Fibroblast of lung (primary cell): ENCODE measurements at regions not wholly inside any gene's neighbourhood (a gene's known extent, or its start where the extent isn't known, plus 50 kb on each side); places are given as distances from the start of the nearest gene placed in this dataset.

Source experiments
- DNase-seq, 2 donors: peaks; one replicate each; pipeline versions ENCODE4 v3.0.0 to v3.0.0-alpha.2; 2010; ENCODE audit warnings: low read depth in 2 of 2
- H2AFZ ChIP-seq: 2 replicates; pipeline ENCODE4 v1.5.1; 2012; ENCODE audit warnings: low read length, control low read depth, inconsistent platforms
- H3K27ac ChIP-seq: 2 replicates; pipeline ENCODE4 v1.5.1; 2011; ENCODE audit warnings: low read length, control low read depth; ENCODE audit not compliant: insufficient read depth
- H3K27me3 ChIP-seq: 2 replicates; pipeline ENCODE4 v1.5.1; 2011; ENCODE audit warnings: mild to moderate bottlenecking, low read length; ENCODE audit not compliant: control insufficient read depth, insufficient read depth
- H3K36me3 ChIP-seq: 2 replicates; pipeline ENCODE4 v1.5.1; 2011; ENCODE audit warnings: low read length; ENCODE audit not compliant: control insufficient read depth, insufficient read depth
- H3K4me1 ChIP-seq: 2 replicates; pipeline ENCODE4 v1.5.1; 2011; ENCODE audit warnings: low read length; ENCODE audit not compliant: control insufficient read depth, insufficient read depth; ENCODE audit errors: extremely low read depth
- H3K4me2 ChIP-seq: 2 replicates; pipeline ENCODE4 v1.5.1; 2011; ENCODE audit warnings: low read length, control low read depth; ENCODE audit not compliant: insufficient read depth; ENCODE audit errors: extremely low read depth
- H3K4me3 ChIP-seq, 4 experiments: fragments of 200-600 bp in 1 of 4; sonication (generic) in 1 of 4; replicated peaks in 1 of 4; 2 replicates each; pipeline ENCODE4 v1.5.1; 2011 to 2016; ENCODE audit warnings: low read length in 4 of 4, low read depth in 3 of 4, mild to moderate bottlenecking in 3 of 4, control low read depth in 2 of 4, inconsistent platforms in 1 of 4, mixed read lengths in 1 of 4; ENCODE audit not compliant: insufficient read depth in 1 of 4; ENCODE audit errors: control extremely low read depth in 1 of 4
- H3K79me2 ChIP-seq: 2 replicates; pipeline ENCODE4 v1.5.1; 2012; ENCODE audit warnings: mild to moderate bottlenecking, low read length, inconsistent platforms; ENCODE audit not compliant: control insufficient read depth, insufficient read depth
- H3K9ac ChIP-seq: 2 replicates; pipeline ENCODE4 v1.5.1; 2011; ENCODE audit warnings: mild to moderate bottlenecking, low read length, control low read depth; ENCODE audit not compliant: insufficient read depth
- H3K9me3 ChIP-seq: 2 replicates; pipeline ENCODE4 v1.5.1; 2012; ENCODE audit warnings: low read depth, low read length; ENCODE audit not compliant: control insufficient read depth, insufficient read depth
- H4K20me1 ChIP-seq: 2 replicates; pipeline ENCODE4 v1.5.1; 2011; ENCODE audit warnings: low read length; ENCODE audit not compliant: control insufficient read depth, insufficient read depth; ENCODE audit errors: extremely low read depth
- CTCF ChIP-seq, 2 donors: IDR thresholded peaks in 1 of 2; conservative IDR thresholded peaks in 1 of 2; 1 replicate in 1 of 2; 2 replicates in 1 of 2; pipeline ENCODE4 v1.5.1; 2011 to 2012; ENCODE audit warnings: low read length in 2 of 2, control low read depth in 1 of 2, inconsistent platforms in 1 of 2, low read depth in 1 of 2, mild to moderate bottlenecking in 1 of 2
- EZH2 ChIP-seq: IDR thresholded peaks from 2 replicates; pipeline ENCODE4 v1.5.1; 2012; ENCODE audit warnings: low read length, control low read depth, mild to moderate bottlenecking; ENCODE audit errors: missing control alignments

DNA sequence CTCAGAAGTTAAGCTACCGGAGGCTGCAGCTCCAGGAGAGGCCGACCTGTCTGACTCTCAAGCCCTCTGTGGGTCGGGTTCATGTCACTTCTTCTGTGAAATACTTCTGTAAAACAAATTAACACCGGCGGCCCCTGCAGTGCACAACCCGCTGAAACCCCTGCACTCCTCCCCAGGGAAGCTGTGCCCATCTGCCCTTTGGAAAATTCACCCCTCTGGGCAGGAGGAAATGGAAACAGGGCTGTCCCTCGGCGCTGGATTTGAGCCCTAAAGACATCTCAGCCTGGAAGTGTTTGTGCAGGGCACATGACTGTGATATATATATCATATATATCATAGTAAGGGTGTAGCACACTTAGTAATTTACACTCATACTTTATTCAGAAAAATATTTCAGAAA is 415.3 kb downstream of the IRS2 start:
- Histone ChIP-seq H3K79me2 (no peaks in the 10 kb centered on the region), H3K9ac (no peak overlapping the region), H3K4me1 (no peaks in the 10 kb centered on the region), H3K4me2 (no peak overlapping the region), H3K4me3 (no peak overlapping the region), H3K36me3 (no peaks in the 10 kb centered on the region), H3K27ac (no peak overlapping the region), H3K9me3 (no peaks in the 10 kb centered on the region), H4K20me1 (no peaks in the 10 kb centered on the region), H2AFZ (no peak overlapping the region), H3K27me3 (no peaks in the 10 kb centered on the region)
- DNase-seq: no peak
- TF ChIP-seq CTCF (conservative IDR thresholded peaks at IDR 0.05 in 1 of 2, IDR thresholded peaks at IDR 0.05 in 1 of 2; ENCODE audit: low read depth in 1 of 2, low read length in 2 of 2): no peak
- no peak for TF ChIP-seq EZH2

GRCh38 chr13:109370496-109370895 is 415.9 kb downstream of the IRS2 start:
- Histone ChIP-seq H3K27ac (no peak overlapping the region), H2AFZ (no peak overlapping the region), H3K27me3 (no peaks in the 10 kb centered on the region), H3K4me1 (no peaks in the 10 kb centered on the region), H3K79me2 (no peaks in the 10 kb centered on the region), H3K4me2 (no peak overlapping the region), H4K20me1 (no peaks in the 10 kb centered on the region), H3K4me3 (no peak overlapping the region), H3K9me3 (no peaks in the 10 kb centered on the region), H3K9ac (no peak overlapping the region), H3K36me3 (no peaks in the 10 kb centered on the region)
- TF ChIP-seq EZH2 (no peak), CTCF (conservative IDR thresholded peaks at IDR 0.05 in 1 of 2, IDR thresholded peaks at IDR 0.05 in 1 of 2; ENCODE audit: low read depth in 1 of 2, low read length in 2 of 2) (no peak)
- DNase-seq: no peak

GRCh38 chr13:109369353-109370052 is 416.9 kb downstream of the IRS2 start:
- Histone ChIP-seq H3K4me1 (no peaks in the 10 kb centered on the region), H3K9me3 (no peaks in the 10 kb centered on the region), H3K27ac (no peak overlapping the region), H2AFZ (no peak overlapping the region), H3K79me2 (no peaks in the 10 kb centered on the region), H3K9ac (no peak overlapping the region), H3K4me2 (no peak overlapping the region), H3K36me3 (no peaks in the 10 kb centered on the region), H3K4me3 (no peak overlapping the region), H3K27me3 (no peaks in the 10 kb centered on the region), H4K20me1 (no peaks in the 10 kb centered on the region)
- DNase-seq: no peak
- TF ChIP-seq EZH2 (no peak), CTCF (conservative IDR thresholded peaks at IDR 0.05 in 1 of 2, IDR thresholded peaks at IDR 0.05 in 1 of 2; ENCODE audit: low read depth in 1 of 2, low read length in 2 of 2) (no peak)
